ENCODE measurements at regions not wholly inside any gene's neighbourhood (a gene's known extent, or its start where the extent isn't known, plus 50 kb on each side); places are given as distances from the start of the nearest gene placed in this dataset.

DNA sequence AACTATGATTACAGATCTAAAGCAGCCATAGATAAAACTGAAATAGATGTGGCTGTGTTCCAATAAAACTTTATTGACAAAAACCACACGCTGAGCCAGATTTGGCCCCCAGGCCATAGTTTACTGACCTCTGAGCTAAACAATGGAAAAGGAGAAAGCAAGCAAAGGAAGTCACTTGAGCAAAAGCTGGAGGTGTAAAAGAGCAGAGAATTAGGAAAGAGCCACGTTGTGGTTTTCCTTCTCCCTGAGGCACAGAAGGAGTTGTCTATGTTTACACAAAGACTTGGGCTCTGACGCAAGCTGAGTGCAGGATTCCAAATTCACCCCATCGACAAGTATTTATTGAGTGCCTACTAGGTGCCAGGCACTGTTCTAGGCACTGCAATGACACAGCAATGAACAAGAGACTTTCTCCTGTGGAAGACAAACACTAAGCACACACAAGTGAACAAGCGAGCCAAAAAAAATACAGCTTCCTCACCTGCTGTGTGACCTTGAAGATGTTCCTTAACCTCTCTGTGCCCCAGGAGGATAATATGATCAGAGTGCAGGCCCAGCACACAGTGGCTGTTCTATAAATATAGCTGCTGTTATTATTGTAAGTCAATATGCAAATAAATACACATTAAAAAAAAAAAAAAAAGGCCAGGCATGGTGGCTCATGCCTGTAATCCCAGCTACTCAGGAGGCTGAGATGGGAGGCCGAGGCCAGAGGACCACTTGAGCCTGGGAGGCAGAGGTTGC lies 75.4 kb upstream of the PTPN1 start:
- TF ChIP-seq PAX5 (IDR thresholded peaks at IDR 0.05; ENCODE audit: insufficient read depth, low read length, severe bottlenecking) (no peak), POLR2AphosphoS5 (IDR thresholded peaks at IDR 0.05; ENCODE audit: low read depth, low read length) (no peak), POLR2A (IDR thresholded peaks at IDR 0.05; ENCODE audit: low read depth, low read length) (no peak), SPI1 (IDR thresholded peaks at IDR 0.05; ENCODE audit: low read depth, low read length) (no peak), POU2F2 (IDR thresholded peaks at IDR 0.05; ENCODE audit: low read depth, low read length) (no peak)
